BJ (cell line): ENCODE measurements at regions not wholly inside any gene's neighbourhood (a gene's known extent, or its start where the extent isn't known, plus 50 kb on each side); places are given as distances from the start of the nearest gene placed in this dataset.

ENCODE experiments used
- CTCF ChIA-PET: fragments of 350-600 bp; formaldehyde crosslinking; extraction: SDS; loops from one replicate; lab custom pipeline; 2021; ENCODE audit warnings: antibody characterized with exemption, inconsistent platforms; lab: Yijun Ruan, JAX
- POLR2A ChIA-PET: fragments of 300-600 bp; sonication (Branson Sonifier 250); formaldehyde crosslinking; extraction: SDS; loops from one replicate; lab custom pipeline; 2021; ENCODE audit warnings: antibody characterized with exemption; lab: Charles Lee
- DNase-seq: peaks from one replicate; pipeline ENCODE4 v3.0.0-alpha.2; 2011; ENCODE audit warnings: low read depth
- H3K27me3 ChIP-seq: 2 replicates; pipeline ENCODE4 v1.6.0; 2011; ENCODE audit warnings: low read length; ENCODE audit not compliant: control insufficient read depth, insufficient read depth
- H3K36me3 ChIP-seq: 2 replicates; pipeline ENCODE4 v1.5.1; 2011; ENCODE audit warnings: low read length; ENCODE audit not compliant: control insufficient read depth, insufficient read depth
- H3K4me3 ChIP-seq: 2 replicates; pipeline ENCODE4 v1.5.1; 2011; ENCODE audit warnings: low read depth, mild to moderate bottlenecking, control low read depth, low read length
- CTCF ChIP-seq: IDR thresholded peaks from 2 replicates; pipeline ENCODE4 v1.5.1; 2011; ENCODE audit warnings: low read depth, mild to moderate bottlenecking, control low read depth, inconsistent platforms, low read length, moderate library complexity; ENCODE audit not compliant: insufficient read depth

DNA sequence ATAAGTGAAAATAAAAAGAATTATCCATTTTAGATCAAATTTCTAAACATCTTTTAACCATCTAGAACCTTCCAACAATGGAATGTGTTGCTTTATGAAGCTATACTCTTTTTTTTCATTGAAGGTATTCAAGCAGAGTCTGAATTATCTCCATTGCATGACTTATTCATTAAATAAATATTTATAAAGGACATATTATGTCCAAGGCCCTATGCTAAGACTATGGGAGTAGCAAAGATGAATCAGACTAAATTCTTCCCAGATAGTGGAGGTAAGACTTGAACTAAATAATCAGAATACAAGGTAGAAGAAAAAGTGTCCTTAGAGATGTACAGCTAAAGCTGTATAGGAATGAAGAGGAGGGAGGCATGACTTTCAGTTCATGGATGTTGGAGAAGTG is 215.5 kb upstream of the RGMB start:
- Histone ChIP-seq H3K36me3 (no peaks in the 10 kb centered on the region), H3K4me3 (no peak overlapping the region), H3K27me3 (no peaks in the 10 kb centered on the region)
- ChIA-PET CTCF (no interaction called here), POLR2A (no interaction called here)
- no peak for TF ChIP-seq CTCF
- DNase-seq = no peak

GRCh38 chr5:98563885-98564653 is 209.4 kb upstream of the RGMB start:
- H3K4me3 ChIP-seq = no peak overlapping the region
- H3K27me3 ChIP-seq = no peaks in the 10 kb centered on the region
- ChIA-PET CTCF (interaction anchor here (1.6 kb wide), 1 partner anchor 204 kb away, joined by 3 read pairs; no protein-coding TSS in a partner anchor), POLR2A (no interaction called here)
- no peaks in the 10 kb centered on the region for H3K36me3 ChIP-seq
- DNase-seq = no peak
- TF ChIP-seq CTCF = no peak

DNA sequence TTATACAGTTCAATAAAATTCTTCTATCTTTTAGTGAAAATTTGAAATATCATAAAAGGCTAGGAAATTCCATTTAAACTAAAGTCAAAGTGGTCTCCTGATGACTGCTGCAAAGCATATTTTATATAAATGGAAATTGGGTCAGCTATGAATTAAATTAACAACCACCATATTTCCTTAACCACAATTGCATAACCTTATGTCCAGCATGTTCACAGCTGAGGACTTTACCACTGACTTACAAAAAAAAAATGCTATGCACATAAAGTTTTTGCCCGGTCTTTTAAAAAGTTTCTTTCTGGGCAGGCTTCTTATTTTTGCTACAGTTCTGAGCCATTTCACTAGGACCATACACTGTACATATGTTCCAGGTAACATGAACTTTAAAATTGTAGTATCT is 208.6 kb upstream of the RGMB start:
- H3K27me3 ChIP-seq = no peaks in the 10 kb centered on the region
- no peak overlapping the region for H3K4me3 ChIP-seq
- DNase-seq = no peak
- no peak for TF ChIP-seq CTCF
- no peaks in the 10 kb centered on the region for H3K36me3 ChIP-seq
- ChIA-PET CTCF (interaction anchor here (1.6 kb wide), 1 partner anchor 204 kb away, joined by 3 read pairs; no protein-coding TSS in a partner anchor), POLR2A (no interaction called here)

GRCh38 chr5:98568336-98568735 is 205.1 kb upstream of the RGMB start:
- H3K27me3 ChIP-seq = no peaks in the 10 kb centered on the region
- no peak overlapping the region for H3K4me3 ChIP-seq
- H3K36me3 ChIP-seq = no peaks in the 10 kb centered on the region
- TF ChIP-seq CTCF = no peak
- ChIA-PET CTCF (interaction anchor here (1.5 kb wide), 1 partner anchor 12 kb away, joined by 3 read pairs; no protein-coding TSS in a partner anchor), POLR2A (no interaction called here)
- no peak for DNase-seq

DNA sequence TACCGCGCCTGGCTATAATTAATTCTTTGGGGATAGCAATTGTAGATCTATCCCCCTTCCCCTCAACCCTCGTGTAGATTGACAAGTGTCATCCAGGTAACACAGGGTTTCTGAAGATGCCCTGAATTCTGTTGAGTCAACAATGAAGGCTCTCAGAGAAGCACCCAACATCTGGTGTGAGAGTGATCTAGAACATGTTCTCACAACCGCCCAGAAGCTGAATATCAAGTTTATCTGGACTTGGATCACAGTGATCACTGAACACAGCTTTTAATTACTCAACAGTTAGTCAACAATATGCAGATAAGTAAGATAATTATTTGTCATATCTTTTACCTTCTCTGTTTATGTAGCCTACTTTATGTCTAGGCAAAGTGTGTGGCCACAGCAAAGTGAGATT is 204.2 kb upstream of the RGMB start:
- Histone ChIP-seq H3K4me3 (no peak overlapping the region), H3K36me3 (no peaks in the 10 kb centered on the region), H3K27me3 (no peaks in the 10 kb centered on the region)
- no peak for TF ChIP-seq CTCF
- ChIA-PET CTCF (interaction anchor here (1.5 kb wide), 1 partner anchor 11 kb away, joined by 3 read pairs; no protein-coding TSS in a partner anchor), POLR2A (no interaction called here)
- no peak for DNase-seq
